DOHH2 (cell line): ENCODE measurements at regions not wholly inside any gene's neighbourhood (a gene's known extent, or its start where the extent isn't known, plus 50 kb on each side); places are given as distances from the start of the nearest gene placed in this dataset.

Experiments used
- H3F3A ChIP-seq: fragments of 200-600 bp; sonication (generic), shearing (Covaris generic); 2 replicates; pipeline ENCODE4 v1.6.0; 2016; ENCODE audit warnings: antibody characterized with exemption, mild to moderate bottlenecking; ENCODE audit not compliant: control insufficient read depth, insufficient read depth
- H3K27ac ChIP-seq: fragments of 200-600 bp; sonication (generic); 2 replicates; pipeline ENCODE4 v1.5.1; 2014; ENCODE audit warnings: low read depth, mild to moderate bottlenecking, low read length, moderate library complexity
- H3K27me3 ChIP-seq: fragments of 200-600 bp; sonication (generic); 2 replicates; pipeline ENCODE4 v1.6.1; 2014; ENCODE audit warnings: mild to moderate bottlenecking, low read length, mixed read lengths; ENCODE audit not compliant: control insufficient read depth
- H3K36me3 ChIP-seq: fragments of 200-600 bp; sonication (generic); 2 replicates; pipeline ENCODE4 v1.6.1; 2014; ENCODE audit warnings: mild to moderate bottlenecking, low read length, moderate library complexity, mixed read lengths; ENCODE audit not compliant: control insufficient read depth
- H3K4me1 ChIP-seq: fragments of 200-600 bp; sonication (generic); 2 replicates; pipeline ENCODE4 v1.6.1; 2014; ENCODE audit warnings: mild to moderate bottlenecking, low read length, mixed read lengths; ENCODE audit not compliant: control insufficient read depth
- H3K4me2 ChIP-seq: fragments of 200-600 bp; sonication (generic); 2 replicates; pipeline ENCODE4 v1.6.0; 2014; ENCODE audit warnings: mild to moderate bottlenecking, low read length, moderate library complexity
- H3K4me3 ChIP-seq: fragments of 200-600 bp; sonication (generic); 2 replicates; pipeline ENCODE4 v1.5.1; 2014; ENCODE audit warnings: mild to moderate bottlenecking, low read length, mixed read lengths
- H3K79me2 ChIP-seq: fragments of 200-600 bp; sonication (generic); 2 replicates; pipeline ENCODE4 v1.6.1; 2014; ENCODE audit warnings: mild to moderate bottlenecking, low read length, mixed read lengths; ENCODE audit not compliant: control insufficient read depth
- H3K9me2 ChIP-seq: fragments of 200-600 bp; sonication (generic); replicated peaks from 2 replicates; pipeline ENCODE4 v1.6.1; 2014; ENCODE audit warnings: mild to moderate bottlenecking, low read length, mixed read lengths; ENCODE audit not compliant: control insufficient read depth
- H3K9me3 ChIP-seq: fragments of 200-600 bp; sonication (generic); 2 replicates; pipeline ENCODE4 v1.6.1; 2014; ENCODE audit warnings: antibody characterized with exemption, low read length, mixed read lengths; ENCODE audit not compliant: control insufficient read depth, insufficient read depth
- H4K20me1 ChIP-seq: fragments of 200-600 bp; sonication (generic); 2 replicates; pipeline ENCODE4 v1.6.0; 2014; ENCODE audit warnings: low read depth, mild to moderate bottlenecking, antibody characterized with exemption, low read length, moderate library complexity; ENCODE audit not compliant: control insufficient read depth, insufficient read depth
- EZH2phosphoT487 ChIP-seq: fragments of 200-600 bp; sonication (generic); IDR thresholded peaks from 2 replicates; pipeline ENCODE4 v1.6.1; 2017; ENCODE audit warnings: borderline replicate concordance, mild to moderate bottlenecking, antibody characterized with exemption, low read length, moderate library complexity, mixed read lengths
- TF ChIP-seq, protein P1 (sequence below): fragments of 200-600 bp; sonication (generic); IDR thresholded peaks from one replicate; pipeline ENCODE4 v1.5.1; 2014; ENCODE audit warnings: antibody characterized with exemption, mild to moderate bottlenecking, low read depth, low read length; ENCODE audit not compliant: poor library complexity, severe bottlenecking

DNA sequence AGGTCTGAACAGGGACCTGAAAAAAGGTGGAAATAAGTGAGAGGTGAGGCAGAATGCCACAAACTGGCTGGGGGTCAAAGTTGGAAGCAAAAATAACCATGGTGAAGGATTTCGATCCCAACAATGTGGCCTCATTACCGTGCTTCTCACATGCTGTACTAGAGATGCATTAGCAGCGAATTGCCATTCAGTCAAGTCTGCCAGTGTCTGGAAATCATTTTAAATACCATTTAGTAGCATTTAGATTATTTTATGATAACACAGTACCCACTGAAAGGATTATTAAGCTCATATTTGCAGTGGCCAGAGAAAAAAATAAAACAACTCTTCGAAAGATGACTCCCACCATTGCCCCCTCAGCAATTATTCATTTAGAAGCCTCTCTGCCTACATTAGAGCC is 294.6 kb upstream of the SLC24A2 start:
- no peaks in the 10 kb centered on the region for H3K4me1 ChIP-seq

DNA sequence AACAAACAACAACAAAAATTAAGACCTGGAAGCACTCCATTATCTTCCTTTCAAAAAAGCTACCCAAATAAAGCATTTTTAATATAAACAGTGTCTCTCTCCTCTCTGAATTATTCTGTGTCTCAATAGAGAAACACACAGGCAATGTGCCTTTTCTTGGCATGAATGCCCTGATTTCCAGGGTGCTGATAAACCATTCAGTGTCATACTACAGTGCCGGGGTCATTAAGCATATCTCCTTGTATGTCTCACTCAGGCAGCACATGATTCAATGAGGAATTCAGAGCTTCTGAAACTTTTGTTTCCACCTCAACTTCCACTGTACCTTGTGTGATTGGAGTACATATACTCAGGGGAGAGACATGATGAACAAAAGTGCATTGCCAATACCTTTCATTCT is 294.0 kb upstream of the SLC24A2 start:
- Histone ChIP-seq H3K27ac (no peak overlapping the region), H3K9me3 (no peaks in the 10 kb centered on the region), H3K9me2 (no peaks in the 10 kb centered on the region), H3K4me3 (no peak overlapping the region), H3K79me2 (no peaks in the 10 kb centered on the region), H3K36me3 (no peaks in the 10 kb centered on the region), H3F3A (no peaks in the 10 kb centered on the region), H4K20me1 (no peaks in the 10 kb centered on the region), H3K4me1 (no peaks in the 10 kb centered on the region), H3K4me2 (no peak overlapping the region), H3K27me3 (no peaks in the 10 kb centered on the region)
- TF ChIP-seq EZH2phosphoT487 = no peak
- TF ChIP-seq, protein P1, sequence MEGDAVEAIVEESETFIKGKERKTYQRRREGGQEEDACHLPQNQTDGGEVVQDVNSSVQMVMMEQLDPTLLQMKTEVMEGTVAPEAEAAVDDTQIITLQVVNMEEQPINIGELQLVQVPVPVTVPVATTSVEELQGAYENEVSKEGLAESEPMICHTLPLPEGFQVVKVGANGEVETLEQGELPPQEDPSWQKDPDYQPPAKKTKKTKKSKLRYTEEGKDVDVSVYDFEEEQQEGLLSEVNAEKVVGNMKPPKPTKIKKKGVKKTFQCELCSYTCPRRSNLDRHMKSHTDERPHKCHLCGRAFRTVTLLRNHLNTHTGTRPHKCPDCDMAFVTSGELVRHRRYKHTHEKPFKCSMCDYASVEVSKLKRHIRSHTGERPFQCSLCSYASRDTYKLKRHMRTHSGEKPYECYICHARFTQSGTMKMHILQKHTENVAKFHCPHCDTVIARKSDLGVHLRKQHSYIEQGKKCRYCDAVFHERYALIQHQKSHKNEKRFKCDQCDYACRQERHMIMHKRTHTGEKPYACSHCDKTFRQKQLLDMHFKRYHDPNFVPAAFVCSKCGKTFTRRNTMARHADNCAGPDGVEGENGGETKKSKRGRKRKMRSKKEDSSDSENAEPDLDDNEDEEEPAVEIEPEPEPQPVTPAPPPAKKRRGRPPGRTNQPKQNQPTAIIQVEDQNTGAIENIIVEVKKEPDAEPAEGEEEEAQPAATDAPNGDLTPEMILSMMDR = no peak

More for the DNA sequence above, 294.6 kb upstream of the SLC24A2 start:
- H3K27me3 ChIP-seq = no peaks in the 10 kb centered on the region
- no peak overlapping the region for H3K4me2 ChIP-seq
- TF ChIP-seq, protein P1 = no peak
- H4K20me1 ChIP-seq = no peaks in the 10 kb centered on the region
- no peak overlapping the region for H3K27ac ChIP-seq
- H3K79me2 ChIP-seq = no peaks in the 10 kb centered on the region
- H3K4me3 ChIP-seq = no peak overlapping the region
- H3K9me3 ChIP-seq = no peaks in the 10 kb centered on the region
- H3K9me2 ChIP-seq = no peaks in the 10 kb centered on the region
- no peaks in the 10 kb centered on the region for H3F3A ChIP-seq
- H3K36me3 ChIP-seq = no peaks in the 10 kb centered on the region

DNA sequence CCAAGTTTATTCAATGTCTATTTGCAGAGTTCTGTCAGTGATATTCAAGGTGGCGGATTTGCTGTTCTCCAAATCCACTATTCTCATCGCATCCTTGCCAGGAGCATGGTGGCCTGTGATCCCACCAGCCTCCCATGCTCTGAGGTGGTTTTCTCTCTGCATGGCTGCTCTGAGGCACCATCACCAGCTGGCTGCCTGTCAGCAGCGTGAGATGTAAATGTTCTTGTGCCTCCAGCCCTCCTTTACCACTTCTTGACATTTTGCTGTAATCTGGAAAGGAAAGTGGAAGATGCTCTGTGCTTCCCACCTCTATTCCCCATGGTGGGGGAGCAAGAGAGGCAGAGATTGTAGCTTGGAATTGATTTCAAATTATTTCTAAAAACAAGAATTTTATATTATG is 293.6 kb upstream of the SLC24A2 start:
- H3K27ac ChIP-seq = no peak overlapping the region
- TF ChIP-seq, protein P1 = no peak
- no peak for TF ChIP-seq EZH2phosphoT487

DNA sequence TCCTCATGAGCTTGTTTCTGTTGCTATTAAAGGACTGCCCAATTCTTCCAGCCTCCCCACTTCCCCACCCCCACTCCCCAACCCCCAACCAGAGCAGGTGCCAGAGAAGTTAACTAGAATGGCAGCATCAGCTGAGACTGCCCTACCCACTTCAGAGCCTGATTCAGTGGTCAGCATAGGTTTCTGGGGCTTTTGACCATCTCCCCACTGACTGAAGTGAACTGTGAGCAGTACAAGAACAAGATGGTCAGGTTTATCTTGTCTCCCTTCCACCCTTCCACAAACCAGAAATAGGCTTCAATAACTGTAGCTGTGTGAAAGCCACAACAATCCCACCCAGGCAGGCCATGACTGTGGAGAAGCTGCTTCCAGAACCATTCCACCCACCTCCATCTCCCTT is 289.4 kb upstream of the SLC24A2 start:
- H3K4me2 ChIP-seq = no peak overlapping the region
- H3K4me3 ChIP-seq = no peak overlapping the region
- H3K9me3 ChIP-seq = no peaks in the 10 kb centered on the region
- H3K27me3 ChIP-seq = no peaks in the 10 kb centered on the region
- no peak for TF ChIP-seq EZH2phosphoT487
- TF ChIP-seq, protein P1 = no peak
- H3F3A ChIP-seq = no peaks in the 10 kb centered on the region
- no peaks in the 10 kb centered on the region for H3K79me2 ChIP-seq
- no peak overlapping the region for H3K27ac ChIP-seq
- no peaks in the 10 kb centered on the region for H3K9me2 ChIP-seq
- H4K20me1 ChIP-seq = no peaks in the 10 kb centered on the region
- H3K36me3 ChIP-seq = no peaks in the 10 kb centered on the region
- no peaks in the 10 kb centered on the region for H3K4me1 ChIP-seq

More for the DNA sequence above, 293.6 kb upstream of the SLC24A2 start:
- Histone ChIP-seq H3F3A (no peaks in the 10 kb centered on the region), H3K4me2 (no peak overlapping the region), H3K9me3 (no peaks in the 10 kb centered on the region), H3K4me3 (no peak overlapping the region), H3K27me3 (no peaks in the 10 kb centered on the region), H3K9me2 (no peaks in the 10 kb centered on the region), H3K79me2 (no peaks in the 10 kb centered on the region), H3K4me1 (no peaks in the 10 kb centered on the region), H4K20me1 (no peaks in the 10 kb centered on the region), H3K36me3 (no peaks in the 10 kb centered on the region)
